ENCODE measurements at regions not wholly inside any gene's neighbourhood (a gene's known extent, or its start where the extent isn't known, plus 50 kb on each side); places are given as distances from the start of the nearest gene placed in this dataset.

DNA sequence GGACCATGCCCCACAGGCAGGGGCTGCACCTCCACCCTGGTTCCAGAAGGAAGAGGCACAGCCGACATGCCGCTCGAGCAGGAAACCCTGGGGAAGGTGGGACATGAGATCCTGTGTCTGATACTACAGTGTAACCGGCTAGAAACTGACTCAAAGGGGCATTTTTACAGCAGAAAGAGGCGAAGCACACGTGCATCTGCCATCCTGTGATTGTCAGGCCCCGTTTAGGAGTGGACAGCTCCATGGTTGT lies 62.7 kb downstream of the SIK1 start:
- DNase-seq, result no peak

DNA sequence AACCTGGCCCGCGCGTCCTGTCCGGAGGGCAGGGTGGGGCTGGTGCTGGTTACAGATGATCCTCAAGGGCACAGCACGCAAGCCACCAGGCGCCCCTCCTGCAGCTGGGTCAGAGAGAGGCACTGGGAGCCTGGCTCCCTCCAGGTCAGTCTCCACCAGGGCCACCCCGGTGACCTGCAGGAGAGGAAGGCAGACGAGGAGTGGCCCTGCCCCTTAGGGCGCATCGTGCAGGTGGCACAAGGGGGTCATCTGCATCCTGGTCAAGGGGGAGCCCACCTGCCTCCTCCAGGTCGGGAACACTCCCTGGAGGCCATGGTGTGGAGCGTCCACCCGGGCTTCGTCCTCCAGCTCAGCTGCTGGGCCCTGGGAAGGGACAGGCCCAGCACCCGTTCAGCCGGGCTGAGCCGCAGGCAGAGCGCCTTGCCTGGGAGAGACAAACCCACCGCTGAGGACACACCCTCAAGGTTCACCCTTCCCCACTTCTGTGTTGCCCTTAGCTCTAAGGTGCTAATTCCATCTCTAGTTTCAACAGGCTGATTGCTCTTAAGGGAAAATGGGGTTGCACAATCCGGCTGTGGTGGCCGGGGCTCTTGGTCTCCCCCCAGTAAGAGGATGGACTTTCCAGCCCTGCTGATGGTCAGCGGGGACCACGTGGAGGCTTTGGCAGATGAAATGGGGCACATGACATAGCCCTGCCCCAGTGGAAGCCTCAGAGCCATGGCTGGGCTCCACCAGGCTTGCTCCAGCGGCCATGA lies 63.2 kb downstream of the SIK1 start:
- no peak for DNase-seq

DNA sequence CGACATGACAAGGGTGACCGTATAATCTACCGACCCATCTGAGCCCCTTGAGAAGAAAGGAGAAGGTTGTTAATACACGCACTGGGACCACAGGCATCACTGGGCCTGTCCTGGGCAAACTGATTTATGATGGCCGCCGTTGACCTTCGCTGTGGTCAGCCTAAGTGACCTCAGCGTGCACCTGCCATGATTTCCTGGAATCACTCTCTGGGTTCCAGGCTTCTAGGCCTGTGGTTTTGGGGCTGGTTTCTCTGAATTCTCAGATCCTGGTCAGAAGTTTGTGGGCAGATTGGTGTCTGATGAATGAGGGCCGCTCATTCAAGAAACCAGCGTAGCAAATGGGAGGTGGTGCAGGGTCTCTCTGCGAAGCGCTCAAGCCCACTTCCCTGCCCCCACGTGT lies 64.0 kb downstream of the SIK1 start:
- DNase-seq, result peak in 1 of 2 experiments; percentile 3

DNA sequence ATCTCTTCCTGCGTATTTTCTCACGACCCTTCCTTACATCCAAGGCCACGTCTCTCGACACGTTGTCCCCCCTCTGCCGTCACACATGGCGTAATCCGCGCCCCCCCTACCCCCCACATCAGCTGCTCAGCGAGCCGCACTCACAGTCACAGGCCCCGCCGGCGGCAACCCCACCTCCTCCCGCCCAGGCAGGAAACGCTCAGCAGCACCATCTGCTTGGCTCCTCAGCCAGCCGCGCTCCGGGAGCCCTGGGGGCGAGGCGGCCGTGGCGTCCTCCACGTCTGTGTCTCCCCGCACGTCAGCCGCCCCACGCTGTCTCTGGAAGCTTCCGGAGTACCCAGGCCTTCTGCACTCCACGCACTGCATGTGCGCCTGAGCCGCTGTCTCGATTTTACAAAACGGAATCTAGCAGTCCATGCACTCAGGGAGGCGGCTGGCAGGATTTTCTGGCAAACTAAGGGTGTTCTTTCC lies 64.6 kb downstream of the SIK1 start:
- DNase-seq, result peak; percentile 64 to 85

DNA sequence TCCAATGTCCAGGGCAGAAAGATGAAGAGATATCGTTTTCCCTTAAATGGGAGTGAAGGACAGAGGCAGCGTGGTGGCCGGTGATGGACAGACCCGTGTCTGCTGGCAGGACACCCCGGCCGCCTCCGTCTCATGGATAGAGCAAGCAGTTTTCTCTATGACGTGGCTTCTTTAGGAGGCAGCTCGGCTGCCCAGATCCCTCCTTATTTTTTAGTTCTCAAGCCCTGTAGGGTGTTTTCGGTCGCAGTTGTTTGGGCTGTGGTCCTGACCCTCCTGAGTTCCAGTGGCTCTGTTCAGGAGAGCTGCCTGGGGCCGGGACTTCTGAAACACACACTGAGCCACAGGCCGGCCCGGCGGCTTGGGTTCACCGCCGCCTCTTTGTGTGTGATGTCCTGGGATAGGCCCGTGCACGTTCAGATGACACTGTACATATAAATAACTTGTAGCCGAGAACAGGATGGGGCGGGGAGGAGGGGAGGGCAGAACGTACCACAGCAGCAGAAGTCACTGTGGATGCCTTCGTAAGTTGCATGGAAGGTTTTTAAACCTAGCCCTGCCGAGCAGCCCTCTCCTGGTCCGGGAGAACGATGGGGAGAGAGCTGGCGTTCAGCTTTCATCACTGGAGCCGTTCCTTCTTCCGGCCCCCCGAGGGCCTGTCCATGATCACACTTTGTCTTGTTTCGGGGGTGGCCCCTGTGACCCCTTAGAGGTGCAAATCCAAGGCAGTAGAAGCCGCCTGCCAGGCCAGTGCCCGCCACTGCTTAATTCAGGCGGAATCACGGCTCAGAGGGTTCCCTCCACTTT lies 65.2 kb downstream of the SIK1 start:
- peak; percentile 24 to 37 for DNase-seq

DNA sequence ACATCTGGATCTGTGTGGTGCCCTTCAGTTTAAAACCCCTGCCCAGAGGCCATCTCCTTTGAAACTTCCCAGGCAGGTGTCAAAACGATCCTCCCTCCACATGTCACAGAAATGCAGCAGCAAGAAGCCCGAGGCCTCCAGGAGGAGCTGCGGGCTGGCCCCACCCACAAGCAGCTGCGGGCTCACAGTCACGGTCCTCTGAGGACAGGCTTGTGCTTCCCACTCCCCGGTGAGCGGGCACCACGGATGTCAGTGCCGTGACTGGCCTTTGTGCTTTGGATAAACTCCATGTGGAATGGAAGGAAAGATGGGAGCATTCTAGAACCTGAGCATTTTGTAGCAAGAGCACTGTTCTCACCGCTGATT lies 65.8 kb downstream of the SIK1 start:
- peak in 1 of 2 experiments; percentile 15 for DNase-seq

DNA sequence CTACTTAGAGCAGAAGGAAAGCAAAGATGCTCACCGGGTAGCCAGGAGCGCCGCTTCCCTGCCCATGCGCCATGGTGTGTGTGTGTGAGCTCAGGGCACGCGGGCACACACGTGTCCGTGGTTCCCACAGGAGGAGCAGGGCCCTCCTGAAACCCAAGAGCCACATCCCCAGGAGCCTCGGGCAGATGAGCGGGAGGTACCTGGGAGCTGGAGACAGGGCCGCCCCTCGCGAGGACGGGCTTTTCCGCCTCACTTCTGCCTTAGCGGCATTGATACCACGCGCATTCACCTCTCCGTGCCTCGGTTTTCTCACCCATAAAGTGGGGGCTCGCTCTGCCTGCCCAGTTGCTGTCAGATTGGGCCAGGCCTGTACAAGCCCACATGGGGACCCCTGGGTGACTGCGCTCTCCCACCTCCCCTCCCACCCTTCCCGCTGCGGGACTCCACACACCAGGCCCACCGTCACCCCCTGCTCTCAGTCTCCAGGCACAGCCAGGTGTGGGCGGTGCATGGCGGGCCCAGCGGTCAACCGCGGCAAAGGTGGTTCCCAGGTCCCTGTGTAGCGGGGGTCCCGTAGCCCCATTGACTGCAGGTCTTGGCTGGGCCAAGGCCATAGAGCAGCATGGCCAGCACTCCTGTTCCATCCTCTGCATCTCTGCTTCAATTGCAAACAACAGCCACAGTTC lies 66.3 kb downstream of the SIK1 start:
- no peak for DNase-seq

DNA sequence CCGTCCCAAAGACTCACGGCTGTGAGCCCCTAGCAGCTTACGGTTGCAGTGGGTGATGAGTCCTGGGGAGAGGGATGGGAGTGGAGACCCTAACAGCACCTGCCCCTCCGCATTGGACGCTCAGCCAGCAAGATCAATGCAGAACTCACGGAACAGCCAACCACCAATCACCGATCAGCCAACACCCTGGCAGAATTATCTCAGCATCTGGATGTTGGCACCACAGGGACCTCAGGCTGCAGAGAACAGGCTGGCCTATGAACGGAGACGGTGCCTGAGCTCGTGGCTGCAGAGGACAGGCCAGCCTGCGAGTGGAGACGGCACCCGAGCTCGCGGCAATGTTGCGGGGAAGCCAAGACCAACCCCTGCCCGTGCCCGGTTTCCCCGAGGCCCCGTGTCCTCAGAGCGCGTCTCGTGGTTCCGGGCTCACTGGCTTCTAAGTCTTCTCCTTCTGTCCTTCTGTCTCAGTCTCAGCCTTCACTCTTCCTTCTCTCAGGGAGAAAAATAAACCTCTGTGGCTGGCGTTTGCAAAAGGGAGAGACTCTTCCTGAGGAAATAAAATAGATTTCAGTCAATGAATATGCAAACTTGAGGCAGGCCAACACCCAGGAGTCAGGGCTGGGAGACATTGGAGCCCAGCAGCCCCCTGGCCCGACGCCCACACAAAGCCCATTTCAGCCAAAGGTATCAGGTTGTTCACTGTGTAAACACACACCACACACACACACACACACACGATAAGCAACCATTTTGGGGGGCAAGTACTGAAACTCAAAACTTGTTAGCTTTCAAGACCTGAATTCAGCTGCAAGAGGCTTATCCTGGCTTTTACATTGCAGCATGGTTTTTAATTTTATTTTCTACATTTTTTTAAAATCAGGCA lies 67.8 kb downstream of the SIK1 start:
- no peak for DNase-seq

DNA sequence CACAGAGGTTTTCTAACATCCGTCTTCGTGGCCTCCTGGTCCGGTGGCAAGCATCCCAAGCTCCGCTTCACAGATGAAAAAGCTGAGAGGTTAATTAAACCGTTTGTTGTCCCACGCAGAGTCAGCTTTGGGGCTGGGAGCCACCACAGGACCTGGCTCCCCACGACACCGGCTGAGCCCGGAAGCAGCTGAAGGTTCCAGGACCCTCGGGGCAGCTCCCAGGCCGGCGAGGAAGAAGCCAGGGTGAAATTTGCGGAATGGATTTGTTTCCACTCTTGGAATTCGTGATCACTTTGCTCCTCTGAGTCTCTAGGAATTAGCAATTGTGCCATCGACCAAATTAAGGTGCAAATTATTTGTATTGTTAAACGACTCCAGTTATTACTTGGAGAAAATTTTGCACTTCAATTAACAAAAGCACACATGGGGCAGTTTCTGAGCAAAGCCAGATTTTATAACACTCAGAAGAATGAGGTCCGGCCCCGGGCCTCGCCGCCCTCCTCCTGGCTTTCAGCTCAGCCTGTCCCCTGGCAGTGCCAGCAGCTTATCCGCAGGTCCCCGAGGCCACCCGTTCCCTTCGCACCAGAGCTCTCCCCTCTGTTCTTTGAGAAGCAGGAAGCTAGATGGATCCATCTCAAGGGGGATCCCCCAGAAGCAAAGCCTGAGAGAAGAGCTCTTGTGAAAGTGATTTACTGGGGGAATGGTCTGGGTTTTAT lies 69.1 kb downstream of the SIK1 start:
- no peak for DNase-seq

DNA sequence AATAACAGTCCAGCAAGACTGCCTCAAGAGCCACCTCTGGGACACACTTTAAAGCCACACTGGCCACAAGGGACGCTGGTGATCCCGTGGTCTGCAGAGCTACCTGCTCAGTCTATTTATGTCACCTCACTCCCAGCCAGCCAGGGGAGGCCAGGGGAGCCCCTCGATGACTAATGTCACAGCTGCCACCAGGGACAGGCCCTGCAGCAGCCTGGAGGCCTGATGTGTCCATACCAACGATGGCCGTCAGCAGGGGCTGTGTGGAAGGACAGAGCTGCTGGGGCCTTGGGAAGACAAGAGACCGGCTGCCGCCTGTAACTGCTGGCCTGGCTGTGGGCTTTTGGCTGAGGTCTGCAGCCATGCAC lies 71.0 kb downstream of the SIK1 start:
- DNase-seq, result no peak

DNA sequence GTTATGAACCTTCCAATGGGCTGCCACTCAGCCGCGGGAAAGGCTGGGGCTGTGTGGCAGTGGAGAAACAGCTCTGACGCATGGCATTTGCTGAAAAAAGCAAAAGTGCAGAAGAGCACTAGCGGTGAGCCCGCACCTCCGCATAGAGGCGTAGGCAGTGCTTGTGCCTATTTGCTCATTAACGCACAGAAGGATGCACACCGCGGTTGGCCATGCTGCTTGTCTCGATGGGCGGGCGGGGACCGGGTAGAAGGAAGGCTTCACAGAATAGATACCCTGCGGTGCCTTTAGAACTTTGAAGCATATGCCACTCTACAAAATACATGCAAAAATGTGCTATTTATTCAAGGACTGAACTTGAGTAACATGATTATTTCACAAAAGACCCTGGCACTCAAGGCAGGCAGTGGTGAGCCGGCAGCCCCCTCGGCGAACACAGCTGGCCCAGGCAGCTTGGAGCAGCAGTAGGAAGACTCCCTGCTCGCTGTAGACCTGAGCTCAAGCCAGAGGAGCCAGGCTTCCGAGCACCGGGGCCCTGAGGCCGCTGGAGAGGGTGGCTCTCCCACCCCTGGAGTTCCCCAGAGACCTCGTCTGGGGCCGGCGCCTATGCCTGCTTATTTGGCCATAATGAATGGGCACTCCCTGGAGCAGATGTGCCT lies 71.5 kb downstream of the SIK1 start:
- no peak for DNase-seq

DNA sequence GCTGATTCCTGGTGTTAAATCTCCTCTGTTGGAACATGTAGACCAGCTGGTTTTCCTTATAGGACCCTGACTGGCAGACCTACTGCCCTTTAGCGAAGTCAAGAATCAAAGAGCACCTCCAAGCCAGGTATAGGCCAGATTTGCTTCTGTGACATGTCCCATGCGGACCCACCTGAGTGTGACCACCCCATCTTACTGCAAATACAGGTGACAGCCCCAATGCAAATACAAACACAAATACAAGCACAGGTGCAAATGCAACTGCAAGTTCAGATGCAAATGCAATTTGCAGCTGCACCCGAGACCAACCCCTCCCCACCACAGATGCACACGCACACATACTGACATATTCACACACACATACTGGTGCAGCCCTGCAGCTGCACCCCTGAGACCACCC lies 72.3 kb downstream of the SIK1 start:
- DNase-seq, result no peak

DNA sequence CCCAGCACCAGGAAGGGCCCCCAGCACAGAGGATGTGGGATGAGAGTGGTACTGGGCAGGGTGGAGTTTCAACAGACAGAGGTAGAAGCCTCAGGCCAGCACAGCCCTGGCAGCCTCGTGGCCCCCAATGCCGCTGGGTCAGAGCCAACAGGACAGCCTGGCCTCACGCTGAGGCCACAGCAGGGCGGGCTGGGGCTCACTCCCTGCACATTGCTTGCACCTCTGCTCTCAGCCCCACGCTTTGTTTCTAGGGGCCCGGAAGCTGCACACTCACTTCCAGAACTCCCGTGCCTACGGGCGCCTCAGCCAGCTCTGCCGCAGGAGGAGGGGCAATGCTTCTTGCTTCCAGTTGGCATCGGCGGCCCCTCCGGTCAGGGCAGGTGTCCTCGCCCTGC lies 72.9 kb downstream of the SIK1 start:
- no peak for DNase-seq

DNA sequence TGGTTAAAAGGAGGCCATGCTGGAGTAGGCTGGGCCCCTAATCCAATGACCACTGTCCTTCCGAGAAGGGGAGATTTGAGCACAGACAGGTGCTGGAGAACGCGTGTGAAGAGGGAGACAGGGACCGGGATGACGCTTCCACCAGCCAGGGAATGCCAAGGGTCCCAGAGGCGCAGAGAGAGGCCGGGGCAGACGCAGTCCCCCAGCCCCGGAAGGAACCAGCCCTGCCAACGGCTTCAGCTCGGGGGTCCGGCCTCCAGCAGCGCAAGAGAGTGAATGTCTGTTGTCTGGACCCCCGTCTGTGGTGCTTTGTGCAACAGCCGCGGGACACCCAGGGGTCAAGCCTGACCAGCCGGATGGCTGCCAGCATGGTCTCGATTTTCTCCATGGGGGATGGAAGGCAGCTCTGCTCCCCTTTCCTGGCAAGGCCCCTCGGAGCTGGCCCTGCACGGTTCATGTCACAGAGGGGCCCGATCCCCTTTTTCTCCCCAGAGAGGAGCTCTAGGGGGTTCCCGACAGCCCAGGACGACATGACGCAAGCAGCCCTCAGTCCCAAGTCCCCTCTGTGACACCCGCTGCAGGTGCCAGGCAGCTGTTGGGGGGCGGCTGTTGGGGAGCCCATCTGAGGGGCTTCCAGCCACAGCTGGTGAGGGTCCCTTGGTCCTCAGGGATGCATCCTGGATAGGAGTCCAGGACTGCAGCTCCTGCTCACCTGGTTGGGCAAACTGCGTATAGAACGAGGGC lies 73.5 kb downstream of the SIK1 start:
- DNase-seq, result no peak

DNA sequence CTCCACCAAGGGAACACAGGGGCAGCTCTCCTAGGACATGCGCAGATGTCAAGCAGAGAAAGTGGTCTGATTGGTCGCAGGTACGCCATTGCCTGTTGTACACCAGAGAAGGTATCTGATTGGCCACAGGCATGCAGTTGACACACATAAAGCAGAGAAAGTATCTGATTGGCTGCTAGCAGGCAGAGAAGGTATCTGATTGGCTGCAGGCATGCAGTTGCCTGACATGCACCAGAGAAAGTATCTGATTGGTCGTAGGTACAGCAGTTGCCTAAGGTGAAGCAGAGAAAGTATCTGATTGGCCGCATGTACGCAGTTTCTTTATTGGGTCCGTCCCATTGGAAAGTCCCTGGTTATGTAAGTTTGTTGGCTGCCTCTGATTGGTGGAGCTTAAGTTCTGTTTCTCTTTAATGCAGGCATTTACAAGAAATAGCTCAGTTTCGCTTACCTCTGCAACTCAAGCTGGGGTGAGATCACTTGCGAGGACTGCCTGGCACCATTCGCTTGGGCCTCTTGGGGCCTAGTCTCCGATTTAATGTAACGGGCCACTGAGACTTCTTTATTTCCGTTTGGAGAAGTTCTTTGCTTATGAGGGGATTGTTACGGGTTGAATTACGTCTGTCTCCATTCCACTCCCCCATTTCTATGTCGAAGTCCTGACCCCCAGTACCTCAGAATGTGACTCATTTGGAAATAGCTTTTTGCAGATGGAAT lies 74.2 kb downstream of the SIK1 start:
- peak in 1 of 2 experiments; percentile 33 for DNase-seq

DNA sequence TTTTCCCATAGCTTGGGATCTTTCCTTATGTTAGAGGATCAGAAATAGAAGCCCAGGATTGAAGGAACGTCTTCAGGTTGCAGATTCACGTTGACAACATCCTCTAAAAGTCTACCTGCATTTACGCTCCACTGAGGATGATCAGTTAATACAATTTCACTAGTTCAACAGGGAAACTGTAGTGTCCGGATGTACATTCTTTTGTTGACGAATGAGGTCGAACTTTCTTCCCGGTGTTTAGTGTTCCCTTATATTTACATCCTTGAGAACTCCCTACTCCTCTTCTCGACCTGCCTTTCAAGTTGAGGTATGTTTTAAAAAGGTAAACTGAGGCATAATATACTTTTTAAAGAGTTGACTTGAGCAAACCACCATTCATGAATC lies 74.8 kb downstream of the SIK1 start:
- DNase-seq, result no peak

DNA sequence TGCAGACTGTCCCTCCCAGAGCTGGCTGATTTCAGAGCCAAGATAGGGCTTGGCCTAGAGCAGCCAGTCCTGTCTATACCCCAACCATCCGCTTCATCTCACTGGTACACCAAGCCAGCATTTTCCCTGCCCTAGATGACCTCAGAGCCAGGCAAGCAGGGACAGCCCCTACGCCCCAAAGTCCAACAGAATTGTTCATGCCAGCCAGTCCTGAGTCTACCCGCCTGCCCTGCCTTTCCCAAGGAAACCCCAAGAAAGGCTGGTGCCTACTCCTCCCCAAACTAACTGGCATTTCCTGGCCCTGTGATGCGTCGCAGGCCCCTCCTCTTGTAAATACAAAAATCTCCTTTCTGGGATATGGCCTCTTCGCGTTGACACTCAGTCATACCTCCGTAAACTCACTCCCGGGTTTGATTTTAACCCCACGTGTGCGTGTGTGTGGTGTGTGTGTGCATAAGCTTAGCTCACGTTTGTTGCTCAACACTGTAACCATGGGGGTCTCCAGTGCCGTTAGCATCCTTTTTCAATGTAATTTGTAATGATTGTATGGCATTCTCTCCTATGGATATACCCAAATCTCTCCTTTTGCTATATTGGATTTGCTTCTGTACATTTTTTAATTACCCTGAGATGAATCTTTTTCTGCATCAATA lies 75.3 kb downstream of the SIK1 start:
- DNase-seq, result no peak

DNA sequence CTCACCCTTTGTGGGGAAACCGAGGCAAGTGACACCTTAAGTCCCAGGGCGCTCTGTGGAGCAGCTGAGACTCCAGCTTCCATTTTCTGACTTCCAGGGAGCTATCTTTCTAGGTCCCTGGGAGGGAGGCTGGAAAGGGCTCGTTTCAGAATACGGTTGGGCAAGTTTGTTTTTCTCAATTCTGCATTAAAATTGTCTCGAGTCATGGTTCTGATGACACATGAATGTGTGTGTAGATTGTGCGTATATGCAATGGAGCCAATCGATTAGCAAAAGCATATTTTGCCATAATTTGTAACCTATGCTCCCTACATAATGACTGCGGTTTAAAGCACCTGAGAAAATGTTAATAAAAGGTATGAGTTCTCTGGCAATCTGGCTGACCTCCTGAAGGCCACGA lies 77.3 kb downstream of the SIK1 start:
- DNase-seq, result no peak

DNA sequence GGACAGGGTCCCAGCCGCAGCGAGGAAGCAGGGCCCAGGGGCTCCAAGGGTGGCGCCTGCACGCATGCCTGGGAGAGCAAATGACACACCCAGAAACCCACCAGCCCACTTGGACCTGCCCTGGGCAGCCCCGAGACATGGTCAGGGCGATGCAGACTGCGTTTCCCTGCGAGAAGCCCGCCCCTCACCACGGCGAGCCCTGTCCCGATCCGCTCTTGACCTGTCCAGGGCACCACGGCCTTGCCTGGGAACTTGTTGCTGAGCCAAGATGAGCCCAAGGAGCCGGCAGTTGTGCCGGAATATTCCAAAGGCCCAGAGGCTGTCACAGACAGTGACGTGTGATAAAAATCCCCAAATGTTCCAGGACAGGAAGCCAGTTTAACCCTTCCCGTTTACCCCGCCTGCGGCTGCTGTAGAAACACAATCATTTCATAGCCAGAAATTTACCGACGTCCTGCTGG lies 78.1 kb downstream of the SIK1 start:
- no peak for DNase-seq

Measured in stimulated activated CD4-positive, alpha-beta T cell treated with anti-CD3 and anti-CD28 coated beads, Interleukin-4, amount 100 ng/mL, for 4 hours (primary cell).